NCI-H748 (cell line): ENCODE measurements at regions not wholly inside any gene's neighbourhood (a gene's known extent, or its start where the extent isn't known, plus 50 kb on each side); places are given as distances from the start of the nearest gene placed in this dataset.

ENCODE experiments used
- DNase-seq: peaks from one replicate; lab custom pipeline; 2025; ENCODE audit not compliant: unreplicated experiment; lab: John Stamatoyannopoulos, UW

DNA sequence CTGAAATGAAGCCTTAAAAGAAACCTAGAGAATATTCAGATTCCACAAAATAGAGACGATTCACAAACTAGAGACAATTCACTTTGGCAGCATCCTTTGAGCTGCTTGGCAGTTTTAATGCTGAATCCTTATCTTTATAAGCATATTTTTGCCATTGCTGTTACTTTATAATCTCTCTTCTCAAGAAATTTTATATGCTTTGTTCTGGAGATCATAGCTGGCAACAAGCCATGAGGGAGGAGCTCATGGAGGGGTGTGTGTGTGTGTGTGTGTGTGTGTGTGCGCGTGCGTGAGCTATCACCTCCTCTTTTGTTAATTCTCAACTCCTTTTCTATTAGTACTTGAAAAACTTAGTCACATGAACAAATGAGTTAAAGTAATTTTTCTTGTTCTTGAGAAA, 495.0 kb upstream of the RGMA start:
- no peak for DNase-seq

- DNase-seq: no peak
These were observed 494.5 kb upstream of the RGMA start for GRCh38 chr15:93583552-93583951.

GRCh38 chr15:93570527-93570926, 481.5 kb upstream of the RGMA start:
- no peak for DNase-seq

GRCh38 chr15:93566762-93567161, 477.8 kb upstream of the RGMA start:
- DNase-seq: peak; percentile 61

DNA sequence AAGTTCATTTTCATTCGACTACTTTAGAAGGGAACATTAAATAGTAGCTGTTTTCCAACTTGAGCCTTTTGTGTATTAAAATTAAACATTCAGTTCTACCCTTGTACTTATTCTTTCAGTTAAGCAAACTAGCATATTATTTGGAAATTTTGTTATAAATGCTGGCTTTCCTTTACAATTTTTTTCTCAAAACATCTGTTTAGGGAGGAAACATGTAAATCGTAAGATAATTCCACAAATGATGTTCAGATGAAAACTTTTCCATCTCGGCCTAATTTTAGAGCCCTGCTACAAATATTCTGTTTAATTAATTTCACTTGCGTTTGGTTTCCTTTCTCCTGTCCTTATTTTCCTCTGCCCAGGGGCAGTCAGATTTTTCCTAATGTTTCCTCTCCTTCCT, 476.2 kb upstream of the RGMA start:
- no peak for DNase-seq

- DNase-seq: no peak
These were observed 474.2 kb upstream of the RGMA start for GRCh38 chr15:93563218-93563617.

GRCh38 chr15:93562395-93563123, 473.5 kb upstream of the RGMA start:
- DNase-seq: no peak

- no peak for DNase-seq
These were observed 468.7 kb upstream of the RGMA start for GRCh38 chr15:93557696-93558095.

DNA sequence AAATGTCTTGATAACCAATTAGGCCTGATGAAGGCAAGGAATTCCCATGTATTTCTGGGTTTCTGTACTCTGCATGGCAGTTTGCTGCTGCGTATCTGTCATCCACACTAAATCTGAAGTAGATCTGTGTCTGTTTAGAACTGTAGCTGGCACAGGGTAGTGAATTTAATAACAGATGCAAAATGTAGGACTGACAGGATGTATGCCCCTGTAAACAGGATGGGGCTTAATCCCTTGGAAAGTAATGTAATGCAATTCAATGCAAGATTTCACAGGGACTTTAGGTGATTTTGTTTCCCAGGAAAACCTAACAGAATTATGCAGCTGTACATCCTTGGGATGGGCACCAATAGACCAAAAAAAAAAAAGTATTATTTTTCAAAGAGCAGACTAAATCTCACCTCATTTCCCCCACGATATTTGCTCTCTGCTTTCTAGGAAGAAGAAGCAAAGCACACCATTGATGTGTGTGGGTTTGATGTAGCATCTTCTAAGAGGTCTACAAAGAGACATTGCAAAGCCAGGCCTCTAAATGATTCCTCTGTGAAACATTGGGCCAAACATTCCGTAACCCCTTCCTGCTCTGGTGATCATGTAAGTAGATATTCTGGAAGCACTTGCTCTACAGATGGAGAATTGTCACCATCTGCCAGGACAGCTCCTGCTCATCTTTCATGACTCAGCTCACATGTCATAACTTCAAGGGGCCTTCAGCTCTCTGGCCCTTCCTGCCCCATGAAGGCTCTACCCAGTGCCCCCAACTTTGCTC, 464.3 kb upstream of the RGMA start:
- DNase-seq: no peak

DNA sequence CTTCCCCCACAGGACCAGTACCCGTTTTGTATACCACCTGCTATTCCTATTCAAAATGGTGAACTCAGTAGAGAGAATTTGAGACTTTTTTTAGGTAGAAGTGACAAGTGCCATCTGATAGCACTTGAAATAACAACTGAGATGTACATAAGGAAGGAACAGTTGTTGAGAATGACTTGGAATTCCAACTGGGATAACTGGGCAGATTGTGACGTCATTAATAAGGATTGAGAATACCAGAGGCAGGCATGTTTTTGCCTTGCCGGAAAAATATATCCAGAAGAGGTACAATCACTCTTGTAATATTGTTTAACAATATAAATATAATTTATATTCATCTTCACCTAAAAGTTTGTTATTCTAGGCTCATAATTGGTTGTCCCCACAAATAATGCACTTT, 454.1 kb upstream of the RGMA start:
- DNase-seq: no peak

- DNase-seq: peak; percentile 68
These were observed 438.5 kb upstream of the RGMA start for GRCh38 chr15:93527374-93528050.

DNA sequence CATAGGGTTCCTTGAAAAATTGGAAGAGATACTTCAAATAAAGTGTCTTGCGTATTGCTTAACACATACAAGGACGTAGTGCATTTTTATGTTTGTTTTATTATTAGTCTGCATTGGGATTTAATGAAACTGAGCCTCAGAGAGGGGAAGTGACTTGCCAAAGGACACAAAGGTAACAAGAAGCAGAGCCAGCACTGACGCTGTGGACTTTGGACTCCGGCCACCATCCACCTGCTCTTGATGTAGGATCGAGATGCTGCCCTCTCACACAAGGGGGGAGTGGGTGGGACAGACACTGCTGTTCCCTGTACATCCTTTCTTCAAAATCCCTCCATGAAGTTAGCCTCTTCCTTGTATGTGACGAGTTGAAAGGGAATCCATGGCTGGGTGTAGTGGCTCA, 435.4 kb upstream of the RGMA start:
- DNase-seq: no peak

GRCh38 chr15:93523481-93523880, 434.5 kb upstream of the RGMA start:
- no peak for DNase-seq

DNA sequence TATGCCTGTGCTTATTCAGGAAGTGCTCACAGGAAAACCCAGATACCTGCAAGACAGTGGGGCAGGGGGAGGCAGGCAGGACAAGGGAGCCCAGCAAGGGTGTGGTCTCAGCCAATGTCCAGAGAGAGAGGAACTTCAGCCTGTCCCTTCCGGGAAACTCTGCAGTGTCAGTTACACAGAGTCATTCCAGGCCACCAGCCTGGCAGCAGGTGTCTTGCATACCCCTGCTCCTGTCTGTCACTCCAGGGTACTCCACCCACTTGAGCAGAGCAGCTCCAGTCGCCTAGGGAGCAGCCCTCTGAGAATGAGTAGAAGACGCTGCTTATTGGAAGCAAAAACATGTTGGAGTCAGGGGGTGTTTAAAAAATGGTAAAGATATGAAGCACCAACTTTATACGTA, 431.2 kb upstream of the RGMA start:
- DNase-seq: peak; percentile 13

- DNase-seq: no peak
These were observed 430.6 kb upstream of the RGMA start for GRCh38 chr15:93519599-93519998.

GRCh38 chr15:93517176-93517575, 428.2 kb upstream of the RGMA start:
- no peak for DNase-seq

- no peak for DNase-seq
These were observed 426.4 kb upstream of the RGMA start for GRCh38 chr15:93515256-93516051.

GRCh38 chr15:93506646-93507045, 417.6 kb upstream of the RGMA start:
- no peak for DNase-seq

- no peak for DNase-seq
These were observed 416.5 kb upstream of the RGMA start for GRCh38 chr15:93505506-93505905.

DNA sequence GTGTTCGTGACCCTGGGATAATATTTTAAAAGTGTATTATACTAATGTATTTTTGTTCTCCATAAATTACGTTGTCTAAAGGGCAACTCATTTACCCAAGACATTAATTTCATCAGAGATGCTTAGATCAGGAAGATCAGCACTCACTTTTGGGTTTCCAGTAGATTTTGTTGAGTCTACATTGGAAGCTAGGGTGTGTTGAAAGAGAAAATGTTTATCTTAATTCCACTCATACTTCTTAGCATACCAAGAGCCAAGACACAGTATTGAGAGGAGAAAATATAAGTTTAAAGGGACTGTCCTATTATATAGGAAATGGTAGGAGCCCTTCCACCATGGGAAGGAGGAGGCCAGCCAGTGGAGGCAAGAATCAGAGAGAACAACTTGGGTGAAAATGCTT, 412.9 kb upstream of the RGMA start:
- DNase-seq: no peak

DNA sequence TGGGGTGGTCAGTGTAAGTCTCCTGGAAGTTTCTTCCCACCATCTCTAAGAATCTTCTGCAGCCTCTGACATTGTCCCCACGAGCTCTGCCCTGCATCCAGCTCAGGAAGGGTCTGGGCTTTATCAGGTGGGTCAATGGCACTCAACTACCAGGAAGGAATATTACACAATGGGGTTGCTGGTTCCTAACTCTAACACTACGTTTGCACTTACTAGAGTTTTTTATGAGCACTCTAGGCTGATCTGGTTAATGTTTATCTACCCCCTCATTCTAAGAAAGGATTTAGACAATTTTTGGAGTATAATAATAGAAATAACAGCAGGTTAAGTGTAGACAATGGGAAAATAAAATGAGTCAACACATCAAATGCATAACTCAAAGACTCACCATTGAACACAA, 411.1 kb upstream of the RGMA start:
- DNase-seq: no peak
